GM19351 (cell line): ENCODE measurements at regions not wholly inside any gene's neighbourhood (a gene's known extent, or its start where the extent isn't known, plus 50 kb on each side); places are given as distances from the start of the nearest gene placed in this dataset.

ENCODE experiments used
- ATAC-seq: cut with Tn5 transposase; IDR thresholded peaks from one replicate; pipeline ENCODE4 v1.9.1; 2021; ENCODE audit warnings: mild to moderate bottlenecking, moderate library complexity; ENCODE audit not compliant: unreplicated experiment

DNA sequence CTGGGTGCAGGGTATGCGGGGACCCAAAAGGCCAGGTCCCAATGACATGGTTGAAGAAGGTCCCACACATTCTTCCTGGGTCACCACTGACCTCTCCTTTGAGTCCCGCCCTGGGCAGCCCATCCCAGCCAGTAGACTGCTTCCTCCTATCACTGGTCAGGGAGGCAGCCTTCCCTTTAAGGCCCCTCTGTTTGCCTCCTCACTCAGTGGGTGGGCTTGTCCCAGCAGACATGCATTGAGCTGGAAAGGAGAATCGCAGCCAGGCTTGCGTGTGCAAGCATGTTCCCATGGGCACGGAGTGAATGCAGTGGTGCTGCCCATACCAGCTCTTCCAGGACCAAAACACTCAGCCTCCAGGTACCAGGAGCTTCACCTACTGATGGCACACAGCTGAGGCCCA, 162.4 kb upstream of the SYT13 start:
- no peak for ATAC-seq

GRCh38 chr11:45446998-45447397, 160.9 kb upstream of the SYT13 start:
- no peak for ATAC-seq

- ATAC-seq: no peak
Measured at GRCh38 chr11:45446434-45446833, 160.3 kb upstream of the SYT13 start.

DNA sequence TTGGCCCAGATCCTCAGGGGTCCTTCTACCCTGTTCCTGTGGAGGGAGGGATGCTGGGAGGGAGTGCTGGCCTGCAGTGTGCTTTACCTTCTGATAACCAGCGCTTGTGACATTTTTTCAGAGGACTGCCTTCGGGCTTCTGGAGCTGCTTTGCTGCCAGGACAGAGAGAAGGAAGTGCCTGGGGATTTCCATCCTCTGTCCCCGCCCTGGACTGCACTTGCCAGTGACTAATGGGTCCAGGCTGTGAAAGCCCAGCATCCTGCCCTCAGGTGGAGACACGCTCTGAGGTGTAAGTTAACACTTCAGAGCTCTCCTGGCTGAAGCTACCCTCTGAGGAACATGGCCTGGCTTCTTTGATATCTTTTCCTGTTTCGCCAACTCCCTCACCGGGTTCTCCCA, 158.7 kb upstream of the SYT13 start:
- no peak for ATAC-seq

DNA sequence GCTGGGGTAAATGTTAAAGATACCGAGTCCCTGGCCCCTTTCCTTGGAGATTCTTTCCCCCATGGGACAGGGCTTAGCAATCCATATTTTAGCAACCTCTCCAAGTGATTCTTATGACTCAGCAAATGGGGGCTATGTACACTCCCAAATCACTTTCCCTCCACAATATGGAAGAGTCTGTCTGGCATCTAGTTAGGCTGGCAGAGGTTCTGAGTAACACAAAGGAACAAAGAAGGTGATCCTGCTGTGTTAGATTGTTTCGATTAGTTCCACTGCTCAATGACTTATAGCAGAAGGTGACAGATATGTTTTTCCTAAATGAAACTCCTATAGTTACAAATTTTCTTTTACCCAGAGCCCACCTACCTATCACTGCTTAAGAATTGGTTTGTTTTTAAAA, 154.0 kb upstream of the SYT13 start:
- ATAC-seq: no peak

- no peak for ATAC-seq
Measured at GRCh38 chr11:45436966-45437365, 150.8 kb upstream of the SYT13 start.

GRCh38 chr11:45436118-45436517, 150.0 kb upstream of the SYT13 start:
- no peak for ATAC-seq

- no peak for ATAC-seq
Measured at GRCh38 chr11:45435706-45436105, 149.6 kb upstream of the SYT13 start.

DNA sequence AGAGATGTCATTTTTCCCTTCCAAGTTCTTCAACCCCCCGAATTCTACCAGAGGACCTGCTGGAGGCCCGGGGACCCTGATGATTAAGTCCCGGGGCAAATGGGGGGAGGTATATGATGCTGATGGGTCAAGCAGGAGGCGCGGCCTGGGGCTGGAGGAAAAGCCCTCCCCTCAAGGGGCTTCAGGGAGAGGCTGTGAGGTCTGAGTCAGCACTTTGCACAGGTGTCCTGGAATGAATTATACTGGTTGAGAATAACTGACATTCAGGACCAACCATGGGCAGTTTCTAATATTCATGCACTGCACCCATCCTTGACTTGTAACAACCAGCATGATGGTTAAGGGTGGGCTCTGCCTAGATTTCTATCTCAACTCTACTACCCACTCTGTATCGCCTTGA, 146.8 kb upstream of the SYT13 start:
- ATAC-seq: no peak

DNA sequence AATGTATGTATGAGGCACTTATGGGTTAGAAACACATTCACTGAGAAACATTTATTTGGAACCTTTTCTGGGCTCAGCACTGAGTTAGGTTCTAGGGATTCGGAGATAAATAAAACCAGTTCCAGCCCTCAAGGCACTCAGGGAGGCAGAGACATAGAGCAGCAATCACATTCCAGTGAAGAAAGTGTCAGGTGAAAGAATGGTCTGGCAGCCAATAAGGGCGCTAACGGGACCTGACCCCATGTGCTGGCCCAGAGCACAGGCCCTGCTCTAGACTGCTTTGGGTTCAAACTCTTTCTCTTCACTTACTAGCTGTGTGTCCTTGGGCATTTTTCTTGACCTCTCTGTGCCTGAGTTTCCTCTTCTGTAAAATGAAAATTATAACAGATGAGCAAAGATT, 146.0 kb upstream of the SYT13 start:
- ATAC-seq: no peak

- ATAC-seq: no peak
Measured at GRCh38 chr11:45431046-45432018, 145.2 kb upstream of the SYT13 start.

GRCh38 chr11:45430361-45430760, 144.2 kb upstream of the SYT13 start:
- ATAC-seq: no peak

DNA sequence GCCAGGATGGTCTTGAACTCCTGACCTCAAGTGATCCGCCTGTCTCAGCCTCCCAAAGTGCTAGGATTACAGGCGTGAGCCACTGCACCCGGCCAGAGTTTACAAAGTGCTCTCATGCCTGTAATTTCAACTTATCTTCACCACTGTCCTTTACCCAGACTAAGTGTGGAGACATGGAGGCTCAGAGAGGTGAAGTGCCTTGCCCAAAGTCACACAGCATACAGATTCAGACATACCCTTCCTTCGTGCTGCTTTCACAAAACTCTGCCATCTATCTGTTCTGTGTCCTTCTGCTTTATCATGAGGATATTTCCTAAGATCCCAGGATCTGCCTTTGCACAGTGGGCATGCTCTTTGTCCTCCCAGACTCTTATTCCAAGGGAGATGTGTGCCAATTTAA, 143.6 kb upstream of the SYT13 start:
- no peak for ATAC-seq

- no peak for ATAC-seq
Measured at GRCh38 chr11:45428541-45429230, 142.5 kb upstream of the SYT13 start.

DNA sequence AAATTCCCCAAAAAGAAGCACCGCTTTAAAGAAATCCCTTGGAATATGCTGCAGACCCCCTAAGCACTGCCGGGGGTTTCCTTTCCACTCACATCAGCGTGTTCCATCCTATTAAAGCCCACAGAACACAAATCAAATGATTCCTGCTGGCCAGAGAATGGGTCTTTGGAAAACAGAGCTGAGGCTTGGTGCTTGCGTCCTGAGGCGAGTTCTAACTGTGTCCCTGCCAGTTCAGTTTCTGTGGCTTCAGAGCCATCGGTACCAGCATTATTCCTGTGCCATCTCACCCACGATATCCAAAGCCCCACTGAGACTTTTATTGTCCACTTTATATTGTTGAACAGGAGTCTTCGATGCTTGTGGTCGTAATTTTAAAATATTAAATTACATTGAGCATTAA, 142.0 kb upstream of the SYT13 start:
- ATAC-seq: no peak

DNA sequence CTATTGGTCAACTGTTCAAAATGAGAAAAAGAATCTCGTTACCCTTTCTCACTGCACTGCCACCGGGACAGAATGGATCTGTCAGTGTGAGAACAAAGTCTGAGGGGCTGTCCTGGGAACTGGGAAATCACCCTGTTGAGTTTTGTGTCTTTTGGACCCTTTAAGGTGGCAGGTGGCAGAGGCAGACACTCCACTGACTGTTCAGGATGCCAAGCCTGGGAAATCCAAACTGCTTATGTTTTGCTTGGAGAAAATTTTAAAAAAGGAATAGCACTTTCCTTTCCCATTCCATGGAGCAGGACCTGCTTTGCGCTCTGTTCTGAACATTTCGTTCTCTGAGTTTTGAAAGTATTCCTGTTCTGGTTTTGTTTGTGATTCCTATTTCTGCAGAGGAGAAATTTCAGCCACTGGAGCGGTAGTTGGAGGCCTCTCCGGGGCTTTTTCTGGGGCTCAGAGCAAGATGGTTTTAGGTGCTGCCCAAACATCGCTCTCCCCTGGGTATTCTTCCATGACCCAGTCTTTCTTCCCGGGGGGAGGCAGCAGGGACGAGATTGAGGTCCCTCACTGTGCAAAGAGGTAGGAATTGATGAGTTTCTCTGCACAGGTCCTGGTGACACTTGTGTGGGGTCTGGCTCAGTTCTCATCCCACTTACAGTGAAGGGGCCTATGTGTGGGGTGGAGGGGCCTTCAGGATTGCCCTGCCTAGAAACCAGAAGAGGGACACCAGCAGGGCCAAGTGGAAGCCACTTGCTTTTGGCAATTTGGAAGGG, 138.5 kb upstream of the SYT13 start:
- no peak for ATAC-seq

- ATAC-seq: no peak
Measured at GRCh38 chr11:45423475-45424120, 137.5 kb upstream of the SYT13 start.

DNA sequence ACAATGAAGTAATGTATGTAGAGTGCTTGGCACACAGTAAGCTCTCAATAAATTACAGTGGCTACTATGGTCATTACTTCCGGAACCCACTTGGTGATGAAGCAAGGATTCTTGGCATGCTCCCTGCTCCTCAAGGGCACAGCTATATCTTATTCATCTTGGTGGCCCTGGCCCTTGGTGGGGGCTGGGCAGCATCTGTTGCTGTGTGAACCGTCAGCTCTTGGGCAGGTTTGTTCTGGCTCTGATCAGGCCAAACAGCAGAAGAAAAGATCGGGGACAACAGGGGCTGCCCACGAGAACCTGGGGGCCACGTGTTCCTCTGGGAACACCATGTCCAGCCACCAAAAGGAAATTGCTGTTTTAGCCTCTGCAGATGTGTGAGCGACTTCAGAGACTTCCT, 136.9 kb upstream of the SYT13 start:
- no peak for ATAC-seq

DNA sequence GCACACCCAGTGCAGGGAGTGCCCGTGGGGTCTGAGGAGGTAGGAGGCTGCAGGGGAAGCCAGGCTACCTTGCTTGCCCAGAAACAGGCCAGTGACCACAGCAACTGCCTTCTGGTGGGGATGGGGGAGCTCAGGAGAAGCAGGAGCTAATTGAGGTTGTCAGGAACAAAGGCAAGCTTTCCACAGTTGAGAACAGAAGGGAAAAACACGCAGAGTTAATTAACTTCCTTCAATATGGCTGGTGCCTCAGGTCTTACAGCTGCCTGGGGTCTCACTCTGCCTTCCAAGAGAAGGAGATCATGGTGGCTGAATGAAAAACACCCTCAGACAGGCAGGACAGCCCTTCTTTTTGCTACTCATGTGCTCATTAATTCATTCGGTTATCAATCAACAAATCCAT, 127.9 kb upstream of the SYT13 start:
- ATAC-seq: no peak

GRCh38 chr11:45413156-45413858, 127.2 kb upstream of the SYT13 start:
- ATAC-seq: no peak
